Mucosa of descending colon (tissue), 3 donors: ENCODE measurements at regions not wholly inside any gene's neighbourhood (a gene's known extent, or its start where the extent isn't known, plus 50 kb on each side); places are given as distances from the start of the nearest gene placed in this dataset.

Experiments used
- ATAC-seq: fragments of 200-7000 bp; cut with Tn5 transposase; one replicate; pipeline ENCODE4 v1.9.1; 2020; ENCODE audit warnings: mild to moderate bottlenecking, moderate library complexity
- DNase-seq, 3 donors: peaks; one replicate each; pipeline ENCODE4 v3.0.0-alpha.2; 2020
- H3K36me3 ChIP-seq: fragments of 200-600 bp; one replicate; pipeline ENCODE4 v1.8.0; 2021; ENCODE audit warnings: low read depth, mild to moderate bottlenecking
- H3K4me1 ChIP-seq: fragments of 200-600 bp; one replicate; pipeline ENCODE4 v1.8.0; 2021; ENCODE audit warnings: low read depth, mild to moderate bottlenecking
- H3K4me3 ChIP-seq: fragments of 200-600 bp; one replicate; pipeline ENCODE4 v1.8.0; 2021; ENCODE audit warnings: mild to moderate bottlenecking
- H3K9me3 ChIP-seq: fragments of 200-600 bp; one replicate; pipeline ENCODE4 v1.8.0; 2021; ENCODE audit warnings: mild to moderate bottlenecking
- CTCF ChIP-seq: fragments of 200-600 bp; IDR thresholded peaks from one replicate; pipeline ENCODE4 v1.8.0; 2022; ENCODE audit warnings: antibody characterized with exemption, mild to moderate bottlenecking
- intact Hi-C, 2 donors: fragments of 100-400 bp; cut with DNase I in 1 of 2; cut with micrococcal nuclease in 1 of 2; formaldehyde crosslinking; loops; one replicate each; pipeline versions ENCODE4 v1.11.0 to v1.11.1; 2022; cut with DNase I, micrococcal nuclease
- donor health status: DM: no; HTN: no; CAD: no; lungs with moderate emphysema.
- donor health status: DM: no; HTN: no; CAD: no.
- donor health status: DM: no; HTN: yes; CAD: no.

- intact Hi-C loops, result no loop called here
- H3K4me1 ChIP-seq, result no peaks in the 10 kb centered on the region
- H3K36me3 ChIP-seq, result no peaks in the 10 kb centered on the region
- DNase-seq (no peak), ATAC-seq (no peak)
- H3K4me3 ChIP-seq, result no peak overlapping the region
- TF ChIP-seq CTCF, result no peak
- no peaks in the 10 kb centered on the region for H3K9me3 ChIP-seq
Observed at GRCh38 chr10:125221716-125222115, 61.4 kb upstream of the CTBP2 start.

DNA sequence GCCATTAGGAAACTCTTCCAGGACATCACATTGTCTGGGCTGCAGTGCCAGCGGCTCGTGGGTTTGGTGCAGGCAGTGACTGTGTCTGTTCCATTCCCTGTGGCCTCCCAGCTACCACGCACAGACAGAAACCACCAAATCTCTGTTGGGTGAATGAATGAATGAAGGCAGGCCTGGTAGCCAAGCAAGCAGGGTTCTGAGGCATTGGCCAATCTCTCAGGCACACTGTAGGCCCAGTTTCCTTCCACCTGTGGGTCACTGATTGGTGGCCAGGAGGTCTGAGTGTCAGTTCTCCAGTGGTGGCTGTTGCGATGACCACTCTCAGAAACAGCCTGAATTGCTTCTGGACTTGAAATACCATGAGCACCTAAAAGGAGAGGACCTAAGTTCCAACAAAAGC, 59.4 kb upstream of the CTBP2 start:
- TF ChIP-seq CTCF, result no peak
- H3K36me3 ChIP-seq, result no peaks in the 10 kb centered on the region
- intact Hi-C loops, result no loop called here
- H3K4me1 ChIP-seq, result no peaks in the 10 kb centered on the region
- H3K4me3 ChIP-seq, result no peak overlapping the region
- ATAC-seq, result no peak
- no peak for DNase-seq
- H3K9me3 ChIP-seq, result no peaks in the 10 kb centered on the region

- Histone ChIP-seq H3K4me1 (no peaks in the 10 kb centered on the region), H3K36me3 (no peaks in the 10 kb centered on the region), H3K9me3 (no peaks in the 10 kb centered on the region), H3K4me3 (no peak overlapping the region)
- DNase-seq, result peak in 1 of 3 donors; percentile 6
- ATAC-seq, result peak; percentile 70
- intact Hi-C loops, result no loop called here
- TF ChIP-seq CTCF, result no peak
Observed at GRCh38 chr10:125218967-125219366, 58.6 kb upstream of the CTBP2 start.

- Histone ChIP-seq H3K4me3 (no peak overlapping the region), H3K36me3 (no peaks in the 10 kb centered on the region), H3K9me3 (no peaks in the 10 kb centered on the region), H3K4me1 (no peaks in the 10 kb centered on the region)
- no peak for TF ChIP-seq CTCF
- peak; percentile 16 for ATAC-seq
- no peak for DNase-seq
- intact Hi-C loops, result no loop called here
Observed at GRCh38 chr10:125217990-125218675, 57.8 kb upstream of the CTBP2 start.

- no peak for TF ChIP-seq CTCF
- intact Hi-C loops, result no loop called here
- H3K4me3 ChIP-seq, result no peak overlapping the region
- no peaks in the 10 kb centered on the region for H3K9me3 ChIP-seq
- ATAC-seq (no peak), DNase-seq (no peak)
- H3K36me3 ChIP-seq, result no peaks in the 10 kb centered on the region
- H3K4me1 ChIP-seq, result no peaks in the 10 kb centered on the region
Observed at GRCh38 chr10:125216861-125217260, 56.5 kb upstream of the CTBP2 start.

- intact Hi-C loops, result no loop called here
- Histone ChIP-seq H3K4me3 (no peak overlapping the region), H3K9me3 (no peaks in the 10 kb centered on the region), H3K4me1 (no peaks in the 10 kb centered on the region), H3K36me3 (no peaks in the 10 kb centered on the region)
- DNase-seq (no peak), ATAC-seq (no peak)
- no peak for TF ChIP-seq CTCF
Observed at GRCh38 chr10:125216309-125216708, 55.9 kb upstream of the CTBP2 start.
